ENCODE measurements at regions not wholly inside any gene's neighbourhood (a gene's known extent, or its start where the extent isn't known, plus 50 kb on each side); places are given as distances from the start of the nearest gene placed in this dataset.
A peak's percentile ranks its signal among the peaks of the same experiment; 100 is the strongest.

GRCh38 chr9:120210274-120210673, 369.7 kb downstream of the CDK5RAP2 start:
- DNase-seq, result no peak

- DNase-seq, result no peak
Observed at GRCh38 chr9:120202856-120203654, 376.9 kb downstream of the CDK5RAP2 start.

- no peak for DNase-seq
Observed at GRCh38 chr9:120198027-120198426, 381.9 kb downstream of the CDK5RAP2 start.

GRCh38 chr9:120197605-120198004, 382.4 kb downstream of the CDK5RAP2 start:
- DNase-seq, result no peak

GRCh38 chr9:120191141-120191540, 388.8 kb downstream of the CDK5RAP2 start:
- DNase-seq, result no peak

GRCh38 chr9:120187758-120188157, 392.2 kb downstream of the CDK5RAP2 start:
- DNase-seq, result peak; percentile 24

- no peak for DNase-seq
Observed at GRCh38 chr9:120186276-120186675, 393.7 kb downstream of the CDK5RAP2 start.

- no peak for DNase-seq
Observed at GRCh38 chr9:120184266-120184665, 395.7 kb downstream of the CDK5RAP2 start.

GRCh38 chr9:120183615-120184014, 396.4 kb downstream of the CDK5RAP2 start:
- no peak for DNase-seq

- no peak for DNase-seq
Observed at GRCh38 chr9:120182011-120182410, 398.0 kb downstream of the CDK5RAP2 start.

- no peak for DNase-seq
Observed at GRCh38 chr9:120177121-120177520, 402.8 kb downstream of the CDK5RAP2 start.

GRCh38 chr9:120175031-120175430, 404.9 kb downstream of the CDK5RAP2 start:
- DNase-seq, result no peak

GRCh38 chr9:120161776-120162175, 418.2 kb downstream of the CDK5RAP2 start:
- DNase-seq, result no peak

- DNase-seq, result no peak
Observed at GRCh38 chr9:120158221-120158620, 421.7 kb downstream of the CDK5RAP2 start.

GRCh38 chr9:120156376-120156775, 423.6 kb downstream of the CDK5RAP2 start:
- DNase-seq, result peak; percentile 83

GRCh38 chr9:120153258-120153657, 426.7 kb downstream of the CDK5RAP2 start:
- no peak for DNase-seq

- peak; percentile 91 for DNase-seq
Observed at GRCh38 chr9:120152295-120152694, 427.7 kb downstream of the CDK5RAP2 start.

- peak; percentile 87 for DNase-seq
Observed at GRCh38 chr9:120151806-120152205, 428.2 kb downstream of the CDK5RAP2 start.

GRCh38 chr9:120151149-120151548, 428.8 kb downstream of the CDK5RAP2 start:
- no peak for DNase-seq

- DNase-seq, result no peak
Observed at GRCh38 chr9:120138955-120139354, 441.0 kb downstream of the CDK5RAP2 start.

- DNase-seq, result no peak
Observed at GRCh38 chr9:120137186-120137840, 442.7 kb downstream of the CDK5RAP2 start.

GRCh38 chr9:120136696-120137095, 443.3 kb downstream of the CDK5RAP2 start:
- DNase-seq, result no peak

GRCh38 chr9:120117081-120117480, 462.9 kb downstream of the CDK5RAP2 start:
- DNase-seq, result no peak

GRCh38 chr9:120110520-120110919, 469.4 kb downstream of the CDK5RAP2 start:
- DNase-seq, result no peak
